ENCODE measurements at regions not wholly inside any gene's neighbourhood (a gene's known extent, or its start where the extent isn't known, plus 50 kb on each side); places are given as distances from the start of the nearest gene placed in this dataset.
"Not testable (repeated sequence)": the region's sequence is repeated elsewhere in the genome, so short reads cannot be mapped to it uniquely, and the experiment has no call there.

GRCh38 chr15:26259581-26259980 lies 396.5 kb upstream of the ATP10A start:
- no peak for DNase-seq

- not testable (repeated sequence) for DNase-seq
Measured at GRCh38 chr15:26244782-26245181, 381.7 kb upstream of the ATP10A start.

DNA sequence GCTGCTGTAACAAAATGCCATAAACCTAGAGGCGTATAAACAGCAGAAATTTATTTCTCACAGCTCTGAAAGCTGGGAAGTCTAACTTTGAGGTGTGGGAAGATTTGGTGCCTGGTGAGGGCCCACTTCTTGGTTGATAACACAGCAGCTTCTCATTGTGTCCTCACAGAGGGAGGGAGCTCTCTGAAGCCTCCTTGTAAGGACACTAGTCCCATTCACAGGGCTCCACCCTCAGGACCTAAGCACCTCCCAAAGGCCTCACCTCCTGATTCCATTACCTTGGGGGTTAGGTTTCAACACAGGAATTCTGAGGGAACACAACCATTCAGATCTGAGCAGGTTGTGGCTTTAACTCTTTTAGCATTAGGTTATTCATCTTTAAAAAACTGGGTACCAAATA lies 380.3 kb upstream of the ATP10A start:
- no peak for DNase-seq

DNA sequence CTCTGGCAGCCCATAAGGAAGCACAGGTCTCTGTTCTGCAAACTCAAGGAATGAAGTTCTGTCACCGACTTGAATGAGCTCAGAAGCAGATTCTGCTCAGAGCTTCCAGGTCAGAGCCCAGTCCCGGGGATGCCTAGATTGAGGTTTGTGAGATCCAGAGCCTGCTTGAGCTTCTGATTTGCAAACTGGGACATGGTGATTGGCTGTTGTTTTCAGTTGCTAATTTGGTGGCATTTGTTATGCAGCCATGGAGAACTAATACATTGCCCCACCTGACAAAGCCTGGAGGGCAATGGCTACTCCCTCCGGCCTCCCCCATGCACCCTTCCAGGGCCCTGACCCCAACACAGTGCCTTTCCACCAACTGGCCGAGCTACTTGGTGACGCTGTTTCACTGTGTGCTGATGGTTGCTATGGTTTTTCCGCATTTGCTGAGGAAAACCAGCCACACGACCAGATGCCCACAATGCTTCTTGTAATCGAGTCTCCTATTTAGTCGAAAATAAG lies 379.5 kb upstream of the ATP10A start:
- no peak for DNase-seq

- DNase-seq: no peak
Measured at GRCh38 chr15:26235864-26236263, 372.7 kb upstream of the ATP10A start.

GRCh38 chr15:26234976-26235767 lies 372.0 kb upstream of the ATP10A start:
- no peak for DNase-seq

- no peak for DNase-seq
Measured at GRCh38 chr15:26232691-26233090, 369.6 kb upstream of the ATP10A start.

GRCh38 chr15:26231096-26231495 lies 368.0 kb upstream of the ATP10A start:
- DNase-seq: no peak

DNA sequence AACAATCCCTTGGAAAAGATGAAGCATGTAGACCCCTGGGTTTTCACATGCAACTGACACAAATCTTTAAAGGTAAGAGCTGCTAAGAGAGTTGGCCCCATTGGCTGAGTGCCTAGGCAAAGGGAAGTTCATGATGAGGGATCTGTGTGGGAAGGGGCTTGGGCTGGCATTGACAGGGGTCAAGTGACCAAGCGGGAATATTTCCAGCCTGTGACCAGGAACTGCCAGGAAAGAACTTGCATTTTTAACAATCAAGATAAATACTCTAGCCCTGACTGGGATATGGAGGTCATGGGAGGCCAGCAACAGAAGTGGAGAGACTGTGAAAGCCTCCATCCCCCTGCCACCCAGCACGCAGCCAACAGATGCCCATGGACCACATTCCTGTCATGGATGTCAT lies 361.1 kb upstream of the ATP10A start:
- no peak for DNase-seq

DNA sequence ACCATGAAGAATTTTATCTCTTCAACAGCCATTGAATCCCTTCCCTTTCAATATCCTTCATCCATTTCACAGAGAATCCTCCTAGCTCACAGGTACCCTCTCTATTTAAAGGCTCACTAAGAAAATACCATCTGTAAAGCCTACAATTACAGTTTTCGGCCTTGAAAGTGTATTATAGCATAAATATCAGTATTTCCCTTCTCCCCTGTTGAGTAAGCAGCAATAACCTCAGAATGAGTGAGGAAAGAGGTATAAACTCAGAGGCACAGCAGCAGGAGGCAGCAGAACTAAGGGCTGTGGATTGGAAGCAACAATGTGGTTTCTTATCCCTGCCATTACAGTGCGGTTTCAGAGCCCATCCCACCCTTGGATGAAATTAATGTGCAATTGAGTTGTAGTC lies 360.6 kb upstream of the ATP10A start:
- no peak for DNase-seq

- DNase-seq: no peak
Measured at GRCh38 chr15:26222781-26223180, 359.7 kb upstream of the ATP10A start.

GRCh38 chr15:26217043-26217442 lies 353.9 kb upstream of the ATP10A start:
- not testable (repeated sequence) for DNase-seq

DNA sequence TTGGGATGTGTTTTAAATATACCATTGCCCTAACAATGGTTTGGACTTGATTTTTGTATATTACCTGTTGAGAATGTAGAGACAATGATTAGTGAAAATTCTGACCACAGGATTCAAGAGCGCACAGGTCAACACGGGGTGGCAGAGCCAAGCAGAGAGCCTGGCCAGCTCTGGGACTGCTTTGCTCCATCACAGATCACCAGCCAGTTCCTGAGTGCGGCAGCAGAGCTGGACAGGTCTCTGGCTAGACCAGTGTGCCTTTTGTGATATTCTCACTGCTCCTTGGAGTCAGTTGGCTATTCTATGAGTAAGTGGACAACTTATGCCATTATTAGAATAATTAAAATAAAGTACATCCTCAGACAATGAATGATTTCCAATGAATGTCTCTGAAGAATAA lies 351.2 kb upstream of the ATP10A start:
- no peak for DNase-seq

GRCh38 chr15:26213427-26213826 lies 350.3 kb upstream of the ATP10A start:
- DNase-seq: no peak

GRCh38 chr15:26212109-26212508 lies 349.0 kb upstream of the ATP10A start:
- no peak for DNase-seq

GRCh38 chr15:26210980-26211379 lies 347.9 kb upstream of the ATP10A start:
- no peak for DNase-seq

DNA sequence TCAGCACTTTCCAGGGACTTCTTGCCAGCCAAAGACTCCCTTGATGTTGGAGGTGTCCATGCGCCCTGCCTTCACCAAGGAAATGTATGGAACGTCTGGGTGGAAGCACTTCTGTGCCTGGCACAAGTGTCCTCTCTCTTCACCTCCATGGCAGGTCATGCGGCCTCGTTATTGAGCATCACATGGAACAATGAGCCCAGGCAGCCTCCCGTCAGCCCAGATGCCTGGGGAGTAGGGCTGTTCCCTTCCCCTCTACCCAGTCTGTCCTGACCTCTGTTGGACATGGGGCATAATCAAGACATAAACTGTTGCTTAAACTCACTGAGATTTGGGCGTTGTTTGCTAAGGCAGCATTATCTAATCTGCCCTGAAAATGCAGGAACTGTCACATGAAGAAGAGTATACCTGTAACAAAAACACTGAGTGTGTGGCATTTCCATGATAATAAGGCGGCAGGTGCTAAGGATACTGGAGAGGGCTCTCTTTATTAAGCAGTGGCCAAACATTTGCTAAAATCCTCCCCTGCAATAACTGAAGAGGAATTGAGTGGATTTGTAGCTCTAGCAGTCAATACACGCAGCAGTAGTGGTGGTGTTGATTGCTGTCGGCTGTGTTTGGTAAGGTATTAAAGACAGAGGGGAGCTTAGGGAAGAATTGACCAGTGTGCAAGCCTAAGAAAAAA lies 338.2 kb upstream of the ATP10A start:
- DNase-seq: no peak

- DNase-seq: no peak
Measured at GRCh38 chr15:26200427-26200826, 337.3 kb upstream of the ATP10A start.

- DNase-seq: no peak
Measured at GRCh38 chr15:26197719-26198118, 334.6 kb upstream of the ATP10A start.

DNA sequence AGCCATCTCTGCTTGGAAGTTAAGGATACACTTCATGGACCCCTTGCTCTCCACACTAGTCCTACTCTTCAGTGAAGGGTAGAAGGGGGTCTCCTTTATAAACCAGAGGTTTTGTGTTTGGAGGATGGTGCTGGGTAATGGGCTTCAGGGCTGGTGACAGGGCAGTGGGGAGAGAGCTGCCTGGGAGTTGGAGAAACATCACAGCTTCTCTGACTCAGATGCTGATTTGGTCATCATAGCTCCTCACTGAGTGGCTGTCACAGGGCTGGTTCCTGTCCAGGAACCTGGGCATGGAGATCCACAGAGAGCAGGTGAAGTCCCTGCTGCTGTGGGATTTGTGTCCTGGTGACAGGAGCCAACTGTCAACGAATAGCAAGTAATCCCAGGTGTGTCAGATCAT lies 333.9 kb upstream of the ATP10A start:
- no peak for DNase-seq

- no peak for DNase-seq
Measured at GRCh38 chr15:26191193-26191592, 328.1 kb upstream of the ATP10A start.

GRCh38 chr15:26186138-26186537 lies 323.0 kb upstream of the ATP10A start:
- not testable (repeated sequence) for DNase-seq

DNA sequence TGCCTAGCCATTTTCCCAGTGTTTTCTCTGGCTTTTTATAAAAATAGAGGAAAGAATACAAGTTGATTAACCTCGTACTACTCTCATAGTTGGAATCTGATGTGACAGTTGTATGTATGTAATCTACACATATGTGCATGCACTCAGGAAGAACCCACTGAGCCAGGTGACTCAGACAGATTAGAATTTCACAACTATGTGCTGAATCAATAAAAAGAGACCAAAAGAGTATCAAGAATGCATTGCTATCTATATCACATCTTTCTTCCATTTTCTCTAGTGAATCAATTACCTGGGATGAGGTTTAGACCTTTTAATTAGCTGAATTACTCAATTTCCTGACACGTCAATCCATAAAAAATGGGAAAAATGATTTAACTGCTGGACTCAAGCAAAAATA lies 319.3 kb upstream of the ATP10A start:
- no peak for DNase-seq

DNA sequence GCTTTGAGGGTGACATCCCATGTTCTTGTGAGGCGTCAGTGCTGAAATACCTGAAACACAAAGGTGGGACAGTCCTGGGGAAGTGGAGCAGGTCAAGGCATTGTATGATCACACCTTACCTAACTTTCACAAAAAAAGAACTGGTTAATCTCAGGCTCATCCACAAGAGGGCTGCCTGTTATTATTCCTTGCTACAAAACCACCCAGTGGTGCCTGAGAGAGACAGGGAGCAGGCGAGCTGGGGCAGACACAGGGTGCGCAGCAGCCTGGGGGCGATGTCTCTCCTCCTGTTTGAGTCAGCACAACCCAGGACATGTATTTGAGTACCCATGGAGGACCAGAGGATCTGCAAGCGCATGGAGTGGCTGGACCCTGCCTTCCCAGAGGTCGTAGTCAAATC lies 316.8 kb upstream of the ATP10A start:
- no peak for DNase-seq
